GM12878 (cell line): ENCODE measurements at regions not wholly inside any gene's neighbourhood (a gene's known extent, or its start where the extent isn't known, plus 50 kb on each side); places are given as distances from the start of the nearest gene placed in this dataset.

Experiments
- ATAC-seq: fragments of 200-7000 bp; cut with Tn5 transposase; 3 replicates; pipeline ENCODE4 v1.9.1; 2020; ENCODE audit warnings: mild to moderate bottlenecking, moderate library complexity
- BruUV-seq: library from RNA; stranded (reverse); fragments of 400-500 nt; replicated peaks from 2 replicates; lab custom pipeline; 2021; lab: Mats Ljungman, UMichigan
- CTCF ChIA-PET: fragments of 300-600 bp; sonication (Branson Sonifier 250); formaldehyde crosslinking; extraction: SDS; loops from one replicate; lab custom pipeline; 2021; ENCODE audit warnings: inconsistent platforms; lab: Yijun Ruan, JAX
- POLR2A ChIA-PET: fragments of 350-600 bp; formaldehyde crosslinking; extraction: SDS; loops from one replicate; lab custom pipeline; 2021; ENCODE audit warnings: inconsistent platforms; lab: Charles Lee
- RAD21 ChIA-PET: fragments of 300-600 bp; sonication (Branson Sonifier 250); formaldehyde crosslinking; loops from one replicate; lab custom pipeline; 2023; ENCODE audit warnings: antibody characterized with exemption; ENCODE audit not compliant: unreplicated experiment; lab: Charles Lee
- SMC1A ChIA-PET: fragments of 300-600 bp; sonication (Branson Sonifier 250); formaldehyde crosslinking; loops from one replicate; lab custom pipeline; 2023; ENCODE audit not compliant: unreplicated experiment, uncharacterized antibody; lab: Charles Lee
- DNase-seq: peaks from one replicate; pipeline ENCODE4 v3.0.0-alpha.2; 2011; ENCODE audit warnings: low read depth, low spot score
- FAIRE-seq: peaks from 3 replicates; lab custom pipeline; 2011; peaks lifted over from hg19 to GRCh38; lab: Jason Lieb, UNC
- H2AFZ ChIP-seq: 2 replicates; pipeline ENCODE4 v1.6.0; 2011; ENCODE audit warnings: low read depth, low read length, control low read depth; ENCODE audit not compliant: control insufficient read depth
- H3K27ac ChIP-seq: 2 replicates; pipeline ENCODE4 v1.5.1; 2011; ENCODE audit warnings: control low read depth; ENCODE audit not compliant: control insufficient read depth, insufficient read depth
- H3K27me3 ChIP-seq, 2 experiments: replicated peaks in 1 of 2; 2 replicates each; pipeline versions ENCODE4 v1.6.0 to v1.6.1; 2011; ENCODE audit warnings: low read length in 1 of 2; ENCODE audit not compliant: control insufficient read depth in 2 of 2, insufficient read depth in 2 of 2
- H3K36me3 ChIP-seq, 2 experiments: 2 replicates each; pipeline ENCODE4 v1.5.1; 2011; ENCODE audit warnings: low read length in 1 of 2; ENCODE audit not compliant: control insufficient read depth in 2 of 2, insufficient read depth in 2 of 2
- H3K4me1 ChIP-seq: 2 replicates; pipeline ENCODE4 v1.6.1; 2011; ENCODE audit warnings: mild to moderate bottlenecking, low read length, moderate library complexity, mixed read lengths; ENCODE audit not compliant: control insufficient read depth, insufficient read depth
- H3K4me2 ChIP-seq: 2 replicates; pipeline ENCODE4 v1.6.0; 2011; ENCODE audit warnings: control low read depth; ENCODE audit not compliant: control insufficient read depth, insufficient read depth
- H3K4me3 ChIP-seq: fragments of 200-600 bp; sonication (generic); 2 replicates; pipeline ENCODE4 v1.5.1; 2016
- H3K79me2 ChIP-seq: 2 replicates; pipeline ENCODE4 v1.6.0; 2011; ENCODE audit warnings: low read length; ENCODE audit not compliant: control insufficient read depth, insufficient read depth
- H3K9ac ChIP-seq: 2 replicates; pipeline ENCODE4 v1.8.0; 2011; ENCODE audit warnings: low read length, control low read depth, mixed read lengths; ENCODE audit not compliant: control insufficient read depth, insufficient read depth
- H3K9me3 ChIP-seq: replicated peaks from 3 replicates; pipeline ENCODE4 v1.5.1; 2011; ENCODE audit warnings: mild to moderate bottlenecking, low read length; ENCODE audit not compliant: control insufficient read depth, insufficient read depth
- H4K20me1 ChIP-seq: 2 replicates; pipeline ENCODE4 v1.6.0; 2011; ENCODE audit not compliant: control insufficient read depth, insufficient read depth
- BCLAF1 ChIP-seq: fragments of 450-650 bp; IDR thresholded peaks from 2 replicates; pipeline ENCODE4 v1.6.1; 2017; ENCODE audit warnings: antibody characterized with exemption, mild to moderate bottlenecking, moderate library complexity
- CHD4 ChIP-seq: fragments of 200-600 bp; sonication (generic); IDR thresholded peaks from 2 replicates; pipeline ENCODE4 v1.6.1; 2016; ENCODE audit warnings: mild to moderate bottlenecking
- CREB1 ChIP-seq: IDR thresholded peaks from 2 replicates; pipeline ENCODE4 v1.6.1; 2012; ENCODE audit warnings: low read depth, mild to moderate bottlenecking, inconsistent platforms
- EP300 ChIP-seq, 2 experiments: fragments of 150-350 bp in 1 of 2; IDR thresholded peaks; 2 replicates each; pipeline ENCODE4 v1.6.1; 2011 to 2012; ENCODE audit warnings: low read depth in 2 of 2, low read length in 2 of 2, borderline replicate concordance in 1 of 2, improper control_type of control experiment in 1 of 2, inconsistent platforms in 1 of 2; ENCODE audit not compliant: control insufficient read depth in 1 of 2
- ETV6 ChIP-seq, 2 experiments: fragments of 450-650 bp in 1 of 2; IDR thresholded peaks in 1 of 2; conservative IDR thresholded peaks in 1 of 2; 2 replicates each; pipeline ENCODE4 v1.6.1; 2014; ENCODE audit warnings: antibody characterized with exemption in 1 of 2, borderline replicate concordance in 1 of 2, low read depth in 1 of 2, mild to moderate bottlenecking in 1 of 2, moderate library complexity in 1 of 2
- HDAC6 ChIP-seq: fragments of 200-600 bp; sonication (generic); IDR thresholded peaks from one replicate; pipeline ENCODE4 v1.8.0; 2017; ENCODE audit warnings: antibody characterized with exemption; ENCODE audit not compliant: unreplicated experiment
- IKZF2 ChIP-seq, 2 experiments: fragments of 450-650 bp; IDR thresholded peaks; 2 replicates each; pipeline ENCODE4 v1.6.1; 2017; ENCODE audit warnings: mild to moderate bottlenecking in 2 of 2, moderate library complexity in 2 of 2
- KAT2A ChIP-seq: conservative IDR thresholded peaks from 2 replicates; pipeline ENCODE4 v1.6.1; 2011; ENCODE audit warnings: low read depth, low read length; ENCODE audit not compliant: control insufficient read depth
- MLLT1 ChIP-seq: fragments of 450-650 bp; IDR thresholded peaks from 2 replicates; pipeline ENCODE4 v1.6.1; 2016; ENCODE audit warnings: mild to moderate bottlenecking
- RAD21 ChIP-seq: IDR thresholded peaks from 2 replicates; pipeline ENCODE4 v1.6.1; 2011; ENCODE audit warnings: mild to moderate bottlenecking, low read depth, low read length, moderate library complexity; ENCODE audit not compliant: insufficient read depth
- RFX5 ChIP-seq: IDR thresholded peaks from 2 replicates; pipeline ENCODE4 v1.6.1; 2011; ENCODE audit warnings: low read depth, low read length, improper control_type of control experiment
- SIN3A ChIP-seq: IDR thresholded peaks from 2 replicates; pipeline ENCODE4 v1.6.1; 2012; ENCODE audit warnings: low read depth, low read length, improper control_type of control experiment
- SREBF2 ChIP-seq: IDR thresholded peaks from 2 replicates; pipeline ENCODE4 v1.6.1; 2012; ENCODE audit warnings: mild to moderate bottlenecking, low read length
- TCF3 ChIP-seq: IDR thresholded peaks from 2 replicates; pipeline ENCODE4 v1.6.1; 2012; ENCODE audit warnings: low read depth, mild to moderate bottlenecking, low read length, borderline replicate concordance; ENCODE audit not compliant: insufficient read depth
- ZNF622 ChIP-seq: fragments of 450-650 bp; IDR thresholded peaks from 2 replicates; pipeline ENCODE4 v1.6.1; 2017; ENCODE audit warnings: mild to moderate bottlenecking, inconsistent platforms
- WGBS: methylation state at CpG from one replicate; pipeline ENCODE4 v1.1.6; 2016; ENCODE audit warnings: low lambda C conversion rate; ENCODE audit not compliant: insufficient replicate concordance, insufficient coverage; ENCODE audit errors: missing lambda C conversion rate; 5-methylcytosine and 5-hydroxymethylcytosine counted together
- in situ Hi-C: fragments of 300-500 bp; cut with MboI; formaldehyde crosslinking; loops from 9 replicates; pipeline ENCODE4 v1.14.3; 2018; ENCODE audit warnings: mixed read lengths
- intact Hi-C: fragments of 100-400 bp; cut with micrococcal nuclease; formaldehyde crosslinking; loops from one replicate; pipeline ENCODE4 v1.14.2; 2022; ENCODE audit not compliant: unreplicated experiment
- TF ChIP-seq, protein P1 (sequence below): IDR thresholded peaks from 2 replicates; pipeline ENCODE4 v1.6.1; 2012; ENCODE audit warnings: low read depth, low read length, improper control_type of control experiment
- TF ChIP-seq, protein P2 (sequence below): IDR thresholded peaks from 2 replicates; pipeline ENCODE4 v1.6.1; 2012; ENCODE audit warnings: low read length, inconsistent platforms

GRCh38 chr13:104678161-104678560 lies 1611.9 kb upstream of the SLC10A2 start:
- H3K36me3 ChIP-seq, result no peaks in the 10 kb centered on the region
- DNase-seq (no peak), ATAC-seq (no peak), FAIRE-seq (no peak)
- H3K4me3 ChIP-seq, result no peak overlapping the region
- no peaks in the 10 kb centered on the region for H3K9me3 ChIP-seq
- H3K27ac ChIP-seq, result no peak overlapping the region
- no peaks in the 10 kb centered on the region for H3K4me1 ChIP-seq
- in situ Hi-C loops (no loop called here), intact Hi-C loops (no loop called here)
- TF ChIP-seq TCF3 (no peak), CHD4 (no peak), CREB1 (no peak), KAT2A (no peak), HDAC6 (no peak), ZNF622 (no peak), MLLT1 (no peak), EP300 (IDR thresholded peaks at IDR 0.05; ENCODE audit: borderline replicate concordance in 1 of 2, control insufficient read depth in 1 of 2, low read depth in 2 of 2, low read length in 2 of 2) (no peak), RFX5 (no peak), SREBF2 (no peak), IKZF2 (IDR thresholded peaks at IDR 0.05) (no peak), RAD21 (no peak), ETV6 (conservative IDR thresholded peaks at IDR 0.05 in 1 of 2, IDR thresholded peaks at IDR 0.05 in 1 of 2; ENCODE audit: borderline replicate concordance in 1 of 2, low read depth in 1 of 2) (no peak), BCLAF1 (no peak), SIN3A (no peak)
- TF ChIP-seq, protein P1, sequence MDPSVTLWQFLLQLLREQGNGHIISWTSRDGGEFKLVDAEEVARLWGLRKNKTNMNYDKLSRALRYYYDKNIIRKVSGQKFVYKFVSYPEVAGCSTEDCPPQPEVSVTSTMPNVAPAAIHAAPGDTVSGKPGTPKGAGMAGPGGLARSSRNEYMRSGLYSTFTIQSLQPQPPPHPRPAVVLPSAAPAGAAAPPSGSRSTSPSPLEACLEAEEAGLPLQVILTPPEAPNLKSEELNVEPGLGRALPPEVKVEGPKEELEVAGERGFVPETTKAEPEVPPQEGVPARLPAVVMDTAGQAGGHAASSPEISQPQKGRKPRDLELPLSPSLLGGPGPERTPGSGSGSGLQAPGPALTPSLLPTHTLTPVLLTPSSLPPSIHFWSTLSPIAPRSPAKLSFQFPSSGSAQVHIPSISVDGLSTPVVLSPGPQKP, result no peak
- TF ChIP-seq, protein P2, sequence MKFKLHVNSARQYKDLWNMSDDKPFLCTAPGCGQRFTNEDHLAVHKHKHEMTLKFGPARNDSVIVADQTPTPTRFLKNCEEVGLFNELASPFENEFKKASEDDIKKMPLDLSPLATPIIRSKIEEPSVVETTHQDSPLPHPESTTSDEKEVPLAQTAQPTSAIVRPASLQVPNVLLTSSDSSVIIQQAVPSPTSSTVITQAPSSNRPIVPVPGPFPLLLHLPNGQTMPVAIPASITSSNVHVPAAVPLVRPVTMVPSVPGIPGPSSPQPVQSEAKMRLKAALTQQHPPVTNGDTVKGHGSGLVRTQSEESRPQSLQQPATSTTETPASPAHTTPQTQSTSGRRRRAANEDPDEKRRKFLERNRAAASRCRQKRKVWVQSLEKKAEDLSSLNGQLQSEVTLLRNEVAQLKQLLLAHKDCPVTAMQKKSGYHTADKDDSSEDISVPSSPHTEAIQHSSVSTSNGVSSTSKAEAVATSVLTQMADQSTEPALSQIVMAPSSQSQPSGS, result no peak
- no peak overlapping the region for H3K9ac ChIP-seq
- BruUV-seq, result no TSS peak
- 22% methylated on average over 5 of the region's 5 CpGs for WGBS
- SMC1A ChIA-PET, result no interaction called here
- no peaks in the 10 kb centered on the region for H4K20me1 ChIP-seq
- no peak overlapping the region for H3K4me2 ChIP-seq
- POLR2A ChIA-PET, result interaction anchor here (0.5 kb wide), 1 partner anchor 143 kb away, joined by 3 read pairs; no protein-coding TSS in a partner anchor
- no peaks in the 10 kb centered on the region for H3K27me3 ChIP-seq
- no peaks in the 10 kb centered on the region for H3K79me2 ChIP-seq
- no peak overlapping the region for H2AFZ ChIP-seq
- CTCF ChIA-PET, result no interaction called here
- RAD21 ChIA-PET, result no interaction called here
